ENCODE measurements at regions not wholly inside any gene's neighbourhood (a gene's known extent, or its start where the extent isn't known, plus 50 kb on each side); places are given as distances from the start of the nearest gene placed in this dataset.

DNA sequence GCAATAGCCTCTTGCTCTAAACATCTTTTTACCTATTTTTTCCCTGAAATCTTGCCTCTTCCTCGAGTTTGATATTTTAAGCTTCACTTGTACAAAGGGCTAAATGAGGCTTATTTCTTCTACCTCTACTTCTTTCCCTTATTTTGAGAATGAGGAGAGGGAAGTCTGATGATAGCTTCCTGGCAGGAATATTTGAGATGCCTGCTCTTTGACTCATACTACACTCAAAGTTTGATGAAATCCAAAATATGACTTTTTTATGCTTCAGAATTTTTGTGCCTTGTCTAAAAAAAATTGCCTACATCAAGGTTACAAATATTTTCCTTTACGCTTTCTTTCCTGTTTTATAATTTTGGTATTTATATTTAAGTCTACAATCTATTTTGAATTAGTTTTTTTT is 624.4 kb upstream of the PLXNA2 start:
- no peak overlapping the region for H3K4me3 ChIP-seq (ENCODE audit: control insufficient read depth, low read depth, low read length)
- TF ChIP-seq, protein P1, sequence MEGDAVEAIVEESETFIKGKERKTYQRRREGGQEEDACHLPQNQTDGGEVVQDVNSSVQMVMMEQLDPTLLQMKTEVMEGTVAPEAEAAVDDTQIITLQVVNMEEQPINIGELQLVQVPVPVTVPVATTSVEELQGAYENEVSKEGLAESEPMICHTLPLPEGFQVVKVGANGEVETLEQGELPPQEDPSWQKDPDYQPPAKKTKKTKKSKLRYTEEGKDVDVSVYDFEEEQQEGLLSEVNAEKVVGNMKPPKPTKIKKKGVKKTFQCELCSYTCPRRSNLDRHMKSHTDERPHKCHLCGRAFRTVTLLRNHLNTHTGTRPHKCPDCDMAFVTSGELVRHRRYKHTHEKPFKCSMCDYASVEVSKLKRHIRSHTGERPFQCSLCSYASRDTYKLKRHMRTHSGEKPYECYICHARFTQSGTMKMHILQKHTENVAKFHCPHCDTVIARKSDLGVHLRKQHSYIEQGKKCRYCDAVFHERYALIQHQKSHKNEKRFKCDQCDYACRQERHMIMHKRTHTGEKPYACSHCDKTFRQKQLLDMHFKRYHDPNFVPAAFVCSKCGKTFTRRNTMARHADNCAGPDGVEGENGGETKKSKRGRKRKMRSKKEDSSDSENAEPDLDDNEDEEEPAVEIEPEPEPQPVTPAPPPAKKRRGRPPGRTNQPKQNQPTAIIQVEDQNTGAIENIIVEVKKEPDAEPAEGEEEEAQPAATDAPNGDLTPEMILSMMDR (IDR thresholded peaks at IDR 0.05; ENCODE audit: control insufficient read depth, insufficient read depth, low read depth, low read length, missing control alignments), result no peak
- no peak for DNase-seq (ENCODE audit: low read depth)

DNA sequence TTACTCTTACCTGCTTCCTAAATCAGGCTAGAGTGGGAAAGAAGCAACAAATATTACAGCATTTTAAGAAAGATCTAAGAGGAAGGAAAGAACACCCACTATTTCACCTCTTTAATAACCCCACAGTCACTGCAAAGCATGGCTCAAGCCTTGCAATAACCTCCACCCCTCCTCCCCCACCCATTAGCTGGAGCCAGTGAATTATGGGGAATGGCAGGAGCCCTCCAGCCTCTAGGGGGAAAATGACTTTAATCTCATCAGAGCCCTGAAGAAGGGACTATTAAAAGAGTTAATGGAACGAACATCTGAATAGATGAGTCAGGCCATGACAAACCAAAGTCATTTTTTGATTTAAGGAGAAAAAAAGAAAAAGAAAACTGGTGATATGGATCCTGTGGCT is 630.7 kb upstream of the PLXNA2 start:
- TF ChIP-seq, protein P1 (IDR thresholded peaks at IDR 0.05; ENCODE audit: control insufficient read depth, insufficient read depth, low read depth, low read length, missing control alignments), result no peak

DNA sequence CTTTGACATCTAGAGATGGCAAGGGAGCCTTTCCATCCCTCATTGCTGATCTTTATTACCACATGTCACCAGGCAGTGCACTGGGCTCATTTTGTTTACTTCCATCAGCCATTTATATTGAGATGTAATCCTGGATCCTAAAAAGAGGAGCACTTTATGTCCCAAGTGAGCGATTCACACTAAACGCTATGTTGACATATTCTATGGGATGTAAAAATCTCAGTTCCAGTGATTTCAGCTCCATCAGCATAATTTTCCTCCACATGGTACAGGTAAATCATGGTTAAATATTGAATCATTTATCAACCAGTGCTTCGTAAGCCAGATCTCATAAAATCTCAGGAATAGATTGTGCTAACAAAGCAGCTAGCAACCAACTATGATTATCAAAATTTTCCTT is 634.8 kb upstream of the PLXNA2 start:
- H3K4me3 ChIP-seq (ENCODE audit: control insufficient read depth, low read depth, low read length), result no peak overlapping the region
- TF ChIP-seq, protein P1 (IDR thresholded peaks at IDR 0.05; ENCODE audit: control insufficient read depth, insufficient read depth, low read depth, low read length, missing control alignments), result no peak
- DNase-seq (ENCODE audit: low read depth), result no peak

More for the DNA sequence above, 630.7 kb upstream of the PLXNA2 start:
- no peak for DNase-seq (ENCODE audit: low read depth)
- no peak overlapping the region for H3K4me3 ChIP-seq (ENCODE audit: control insufficient read depth, low read depth, low read length)

GRCh38 chr1:208880433-208881100 is 636.4 kb upstream of the PLXNA2 start:
- no peak overlapping the region for H3K4me3 ChIP-seq (ENCODE audit: control insufficient read depth, low read depth, low read length)

DNA sequence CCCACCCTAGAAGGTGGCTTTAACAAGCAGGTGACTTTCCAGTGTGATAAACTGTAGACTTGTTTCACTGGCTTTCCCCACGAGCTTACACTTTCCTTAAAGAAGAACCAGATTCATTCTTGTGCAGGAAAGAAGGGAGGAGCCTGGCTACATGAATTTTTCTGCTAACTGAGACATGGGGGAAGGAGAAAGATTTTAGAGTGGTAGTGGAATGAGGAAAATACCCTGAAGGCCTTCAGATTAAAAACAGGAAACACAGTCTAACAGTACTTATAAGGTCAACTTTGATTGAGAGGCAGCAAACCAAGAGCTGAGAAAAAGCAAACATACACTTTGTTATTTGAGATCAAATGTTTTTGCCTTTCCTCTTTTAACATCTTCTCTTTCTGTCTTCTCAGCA is 640.9 kb upstream of the PLXNA2 start:
- DNase-seq (ENCODE audit: low read depth), result no peak
- no peak overlapping the region for H3K4me3 ChIP-seq (ENCODE audit: control insufficient read depth, low read depth, low read length)
- TF ChIP-seq, protein P1 (IDR thresholded peaks at IDR 0.05; ENCODE audit: control insufficient read depth, insufficient read depth, low read depth, low read length, missing control alignments), result no peak

More at GRCh38 chr1:208880433-208881100, 636.4 kb upstream of the PLXNA2 start:
- TF ChIP-seq, protein P1 (IDR thresholded peaks at IDR 0.05; ENCODE audit: control insufficient read depth, insufficient read depth, low read depth, low read length, missing control alignments), result no peak
- DNase-seq (ENCODE audit: low read depth), result no peak

GRCh38 chr1:208885650-208886049 is 641.5 kb upstream of the PLXNA2 start:
- TF ChIP-seq, protein P1 (IDR thresholded peaks at IDR 0.05; ENCODE audit: control insufficient read depth, insufficient read depth, low read depth, low read length, missing control alignments), result no peak
- no peak overlapping the region for H3K4me3 ChIP-seq (ENCODE audit: control insufficient read depth, low read depth, low read length)
- no peak for DNase-seq (ENCODE audit: low read depth)

Measured in AG09309 (cell line).